Mononuclear cell (primary cell): ENCODE measurements at regions not wholly inside any gene's neighbourhood (a gene's known extent, or its start where the extent isn't known, plus 50 kb on each side); places are given as distances from the start of the nearest gene placed in this dataset.

Experiments used
- H3K27me3 ChIP-seq: 2 replicates; pipeline ENCODE4 v1.6.0; 2011; ENCODE audit warnings: low read length, control low read depth; ENCODE audit not compliant: insufficient read depth
- H3K4me1 ChIP-seq: 2 replicates; pipeline ENCODE4 v1.5.1; 2011; ENCODE audit warnings: mild to moderate bottlenecking, low read length, control low read depth; ENCODE audit not compliant: insufficient read depth
- H3K4me3 ChIP-seq: 2 replicates; pipeline ENCODE4 v1.5.1; 2011; ENCODE audit warnings: mild to moderate bottlenecking, low read length, moderate library complexity
- H3K9me3 ChIP-seq: 2 replicates; pipeline ENCODE4 v1.5.1; 2011; ENCODE audit warnings: low read depth, mild to moderate bottlenecking, control low read depth, low read length

DNA sequence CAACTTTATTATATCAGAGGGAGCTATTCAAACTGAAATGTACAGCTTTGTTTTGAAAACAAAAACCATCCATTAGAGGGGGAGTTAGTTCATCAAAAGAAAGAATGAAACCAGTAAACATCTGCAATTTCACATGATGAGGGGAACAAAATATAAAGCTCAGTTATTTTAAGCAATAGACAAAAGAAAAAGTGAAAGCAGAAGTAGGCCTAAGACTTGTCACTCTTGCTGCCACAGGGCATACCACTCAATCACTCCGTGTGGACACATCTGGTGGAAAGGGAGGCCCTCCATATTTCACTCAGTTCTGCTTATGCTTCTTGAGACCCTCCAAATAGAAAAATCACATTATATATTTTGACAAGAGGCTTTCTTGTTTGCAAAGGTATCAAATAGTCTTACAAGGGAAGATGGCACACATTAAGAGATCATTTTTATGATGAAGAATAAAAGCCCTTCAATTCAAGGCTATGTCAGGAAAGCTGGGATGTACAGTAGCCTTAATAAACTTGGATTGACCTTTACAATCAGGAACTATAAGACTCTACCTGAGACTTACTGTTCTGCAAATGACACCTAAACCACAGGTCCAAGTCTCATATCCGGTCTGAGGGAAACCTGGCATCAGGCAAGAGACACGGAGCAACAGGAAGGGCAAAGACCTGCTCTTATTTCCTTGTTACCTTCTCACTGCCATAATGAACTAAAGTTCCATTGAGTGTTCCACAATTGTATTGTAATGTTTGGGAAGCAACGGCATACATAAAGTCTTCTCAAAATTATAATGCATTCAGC, 222.5 kb upstream of the GRIP1 start:
- Histone ChIP-seq H3K9me3 (no peaks in the 10 kb centered on the region), H3K4me3 (no peak overlapping the region), H3K27me3 (no peaks in the 10 kb centered on the region), H3K4me1 (peaks cover 10% of the 10 kb centered on the region)

DNA sequence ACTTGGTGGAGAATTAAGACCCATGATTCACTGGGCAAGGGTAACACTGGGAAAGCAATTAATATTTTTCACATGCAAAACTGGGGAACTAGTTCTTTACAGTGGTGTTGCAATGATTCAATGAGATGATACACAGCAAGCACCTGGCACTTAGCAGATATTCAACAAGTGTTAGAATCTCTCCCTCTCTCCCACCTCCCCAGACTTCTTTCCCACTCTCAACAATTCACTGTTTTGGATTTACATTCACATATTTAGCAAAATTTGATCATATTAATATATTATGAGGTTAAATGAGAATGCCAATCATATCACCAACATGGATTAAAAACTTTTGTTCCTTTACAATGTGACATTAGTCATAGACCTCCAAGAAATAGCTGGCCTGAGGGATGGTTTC, 223.1 kb upstream of the GRIP1 start:
- peaks cover 10% of the 10 kb centered on the region for H3K4me1 ChIP-seq
- no peaks in the 10 kb centered on the region for H3K9me3 ChIP-seq
- H3K27me3 ChIP-seq: no peaks in the 10 kb centered on the region
- no peak overlapping the region for H3K4me3 ChIP-seq

DNA sequence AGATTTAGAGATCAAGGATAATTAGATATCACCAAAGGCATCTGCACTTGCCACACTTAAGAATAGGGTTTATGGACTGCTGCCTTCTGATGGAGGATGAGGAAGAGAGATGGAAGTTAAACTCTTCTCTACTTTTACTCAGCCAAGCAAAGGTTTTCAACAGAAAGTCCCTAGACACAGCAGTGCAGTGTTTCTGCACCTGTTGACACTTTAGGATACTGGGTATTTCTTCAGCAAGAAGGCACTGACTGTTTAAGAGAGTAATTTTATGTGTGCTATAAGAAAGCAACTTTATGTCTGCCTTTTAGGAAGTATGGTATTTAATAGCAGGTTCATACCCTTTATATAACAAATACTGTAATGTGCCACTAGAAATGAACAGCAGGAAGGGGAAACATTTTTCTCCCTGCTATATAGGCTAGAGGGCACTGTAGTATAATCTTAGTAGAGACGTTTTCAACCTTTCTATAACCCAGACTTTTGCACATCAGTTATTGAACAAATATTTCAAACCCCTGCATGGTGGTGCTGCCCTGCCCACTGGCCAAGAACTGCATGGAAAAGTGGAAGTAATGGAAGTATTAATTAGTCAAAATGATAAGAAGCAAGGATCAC, 225.0 kb upstream of the GRIP1 start:
- Histone ChIP-seq H3K9me3 (no peaks in the 10 kb centered on the region), H3K27me3 (no peaks in the 10 kb centered on the region), H3K4me3 (no peak overlapping the region), H3K4me1 (peaks cover 10% of the 10 kb centered on the region)

DNA sequence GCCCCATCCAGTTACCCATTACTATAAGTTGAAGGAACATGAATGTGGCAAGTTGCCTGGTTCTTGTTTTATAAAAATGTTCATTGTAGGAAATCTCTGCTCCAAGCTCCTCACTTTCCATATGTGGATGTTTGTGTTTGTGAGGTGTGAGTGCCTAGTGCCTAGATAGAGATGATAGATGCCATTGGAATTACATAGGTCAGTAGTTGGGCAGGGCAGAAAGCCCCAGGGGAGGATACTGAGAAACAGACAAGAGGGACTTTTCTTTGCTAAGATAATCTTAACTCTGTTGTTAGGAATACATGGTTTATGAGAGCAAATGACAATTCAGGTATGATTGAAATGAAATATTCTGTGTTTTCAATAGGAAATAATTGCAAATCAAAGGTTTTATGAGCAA, 226.3 kb upstream of the GRIP1 start:
- Histone ChIP-seq H3K4me3 (no peak overlapping the region), H3K4me1 (peaks cover 10% of the 10 kb centered on the region)

DNA sequence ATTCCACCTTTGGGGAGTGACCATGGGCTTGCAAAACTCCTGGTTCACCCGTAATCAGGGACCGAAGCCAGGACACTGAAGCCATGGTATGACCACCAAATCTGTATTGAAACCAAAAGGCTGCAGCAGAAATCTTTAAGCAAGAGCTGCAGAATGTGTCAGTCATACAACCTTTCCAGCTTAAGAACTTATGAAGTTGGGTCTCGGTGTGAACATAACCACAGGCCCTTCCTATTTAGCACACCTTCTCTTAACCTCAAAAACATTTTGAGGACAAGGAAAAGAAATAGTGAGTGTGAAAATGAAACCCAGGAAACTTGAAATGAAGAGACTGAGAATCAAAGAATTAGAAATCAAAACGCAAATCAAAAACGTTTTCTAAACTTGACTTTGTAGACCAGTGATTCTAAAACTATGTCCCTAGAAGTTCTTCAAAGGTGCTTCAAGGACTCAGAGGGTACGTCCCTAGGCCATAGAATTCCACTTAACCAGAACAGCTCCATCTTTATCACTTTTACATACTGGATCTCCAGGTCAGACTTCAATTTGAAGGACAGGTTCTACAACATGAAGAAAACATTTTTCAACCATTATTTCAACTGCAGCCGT, 231.6 kb upstream of the GRIP1 start:
- Histone ChIP-seq H3K4me3 (no peak overlapping the region), H3K27me3 (no peaks in the 10 kb centered on the region), H3K4me1 (no peaks in the 10 kb centered on the region), H3K9me3 (no peaks in the 10 kb centered on the region)

More for the DNA sequence above, 226.3 kb upstream of the GRIP1 start:
- H3K27me3 ChIP-seq: no peaks in the 10 kb centered on the region
- no peaks in the 10 kb centered on the region for H3K9me3 ChIP-seq

DNA sequence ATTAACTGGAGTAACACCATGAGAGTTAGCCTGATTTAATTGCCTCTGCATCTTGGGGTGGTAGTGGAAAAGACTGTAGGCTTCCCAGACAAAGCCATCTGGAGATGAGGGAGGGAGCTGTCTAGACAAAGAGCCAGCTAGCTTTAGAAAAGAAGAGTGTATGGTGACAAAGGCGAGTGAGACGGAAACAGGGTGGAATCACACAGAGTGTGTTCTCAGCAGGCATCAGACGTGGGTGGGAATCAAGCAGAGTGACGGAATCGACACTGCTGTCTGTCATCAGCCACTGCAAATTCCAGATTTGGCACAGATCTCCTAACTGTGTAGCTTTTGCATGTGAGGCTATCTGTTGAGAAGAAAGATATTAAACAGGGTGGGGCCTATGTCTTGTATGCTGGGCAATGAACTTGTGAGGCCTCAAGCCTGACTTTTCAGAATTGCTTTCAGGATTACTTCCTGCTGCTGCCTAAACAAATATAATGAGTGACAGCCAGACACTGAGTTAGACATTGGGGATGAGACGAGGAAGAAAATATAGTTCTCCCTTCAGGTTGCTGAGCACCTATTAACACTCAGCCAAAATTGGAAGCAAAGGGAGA, 236.5 kb upstream of the GRIP1 start:
- Histone ChIP-seq H3K27me3 (no peaks in the 10 kb centered on the region), H3K4me1 (no peaks in the 10 kb centered on the region), H3K4me3 (no peak overlapping the region), H3K9me3 (no peaks in the 10 kb centered on the region)

DNA sequence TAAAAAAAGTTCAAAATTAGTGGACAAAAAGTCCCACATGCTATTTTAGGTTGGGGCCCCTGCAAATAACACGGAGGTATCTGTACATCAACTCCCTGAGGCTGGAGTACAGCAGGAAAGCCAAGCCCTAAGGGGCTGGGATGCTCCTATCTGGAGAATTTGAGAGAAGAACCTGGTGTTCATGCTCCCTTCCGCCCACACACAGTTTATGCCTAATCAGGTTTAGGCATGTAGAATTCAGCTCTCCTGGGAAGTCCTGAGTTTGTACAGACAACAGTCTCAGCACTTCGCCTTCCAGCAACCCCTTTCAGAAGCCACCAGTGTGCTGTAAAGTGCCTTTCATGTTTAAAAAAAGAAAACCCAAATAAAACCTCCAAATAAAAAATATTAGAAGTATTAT, 237.3 kb upstream of the GRIP1 start:
- Histone ChIP-seq H3K9me3 (no peaks in the 10 kb centered on the region), H3K27me3 (no peaks in the 10 kb centered on the region), H3K4me1 (no peaks in the 10 kb centered on the region), H3K4me3 (no peak overlapping the region)

DNA sequence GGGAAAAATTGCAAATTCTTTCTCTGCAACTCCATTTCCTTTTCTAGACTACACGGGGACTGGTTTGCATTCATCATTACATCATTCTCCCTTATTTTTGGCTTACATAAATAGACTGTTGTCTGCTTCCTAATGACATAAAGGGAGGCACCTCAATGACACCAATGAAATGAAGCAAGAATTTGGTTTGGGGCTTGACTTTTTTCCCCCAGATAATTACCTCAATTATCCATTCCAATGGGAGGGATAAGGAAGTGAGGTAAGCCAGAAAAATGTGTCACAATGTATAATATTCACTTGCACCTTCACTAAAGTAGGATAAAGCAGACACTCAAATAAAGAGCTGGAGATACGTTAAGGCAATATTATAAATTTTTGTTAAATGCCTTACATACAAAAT, 240.6 kb upstream of the GRIP1 start:
- H3K4me3 ChIP-seq: no peak overlapping the region
- H3K27me3 ChIP-seq: no peaks in the 10 kb centered on the region
- no peaks in the 10 kb centered on the region for H3K9me3 ChIP-seq
- H3K4me1 ChIP-seq: no peaks in the 10 kb centered on the region

DNA sequence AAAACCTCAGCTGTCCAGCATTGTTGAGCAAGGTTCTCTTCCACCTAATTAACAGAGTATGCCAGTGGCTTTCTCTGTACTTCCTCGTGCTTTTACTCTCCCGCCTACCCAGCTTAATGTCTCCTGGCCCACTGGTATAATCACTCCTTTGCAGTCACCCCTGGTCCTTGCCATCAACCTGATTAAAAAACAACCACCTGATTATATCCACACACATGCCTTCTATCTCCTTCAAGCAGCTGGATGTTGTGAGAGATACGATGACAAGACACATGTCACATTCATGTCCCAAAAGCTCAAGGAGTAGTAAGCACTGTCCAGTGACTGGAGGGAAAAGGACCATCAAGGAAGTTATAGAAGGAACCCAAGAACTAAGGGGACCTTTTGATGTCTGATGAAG, 241.3 kb upstream of the GRIP1 start:
- H3K4me1 ChIP-seq: no peaks in the 10 kb centered on the region
- no peak overlapping the region for H3K4me3 ChIP-seq
- H3K9me3 ChIP-seq: no peaks in the 10 kb centered on the region
- H3K27me3 ChIP-seq: no peaks in the 10 kb centered on the region

DNA sequence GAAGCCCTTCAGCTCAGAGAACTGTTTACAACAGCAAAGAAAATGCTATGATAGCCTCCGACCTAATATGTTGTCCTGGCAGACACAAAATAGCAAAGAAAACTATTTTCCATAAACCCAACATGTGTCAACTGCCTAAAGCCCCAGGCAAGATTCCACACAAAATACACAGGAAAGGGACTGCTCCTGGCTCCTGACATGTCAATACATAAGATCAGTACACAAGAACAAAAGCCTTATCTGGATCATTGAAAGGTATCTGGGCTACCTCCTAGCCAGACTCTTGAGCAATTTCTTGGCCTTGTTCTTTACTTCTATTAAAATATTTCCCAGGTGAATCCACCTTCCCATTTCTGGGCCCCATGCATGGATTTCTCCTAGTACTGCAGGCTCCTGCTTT, 242.3 kb upstream of the GRIP1 start:
- H3K4me1 ChIP-seq: no peaks in the 10 kb centered on the region
- H3K27me3 ChIP-seq: no peaks in the 10 kb centered on the region

DNA sequence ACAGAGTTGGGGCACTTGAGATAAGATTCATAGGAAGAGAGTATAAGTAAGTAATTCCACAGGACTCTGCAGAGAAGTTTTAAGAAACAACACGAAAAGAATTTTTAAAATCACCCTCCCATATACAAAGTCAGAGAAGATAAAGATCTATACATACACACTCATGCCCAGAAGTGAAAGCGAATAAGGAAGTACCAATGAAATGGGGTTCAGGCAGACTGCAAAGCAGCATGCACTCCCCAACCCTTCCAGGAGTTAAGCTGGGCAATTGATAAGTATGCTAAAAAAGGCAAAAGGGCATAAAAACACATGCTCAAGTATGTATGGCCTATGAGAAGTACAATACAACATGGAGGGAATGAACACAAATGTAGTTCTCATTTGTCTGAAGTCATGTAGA, 246.2 kb upstream of the GRIP1 start:
- no peaks in the 10 kb centered on the region for H3K4me1 ChIP-seq
- H3K9me3 ChIP-seq: no peaks in the 10 kb centered on the region
- H3K27me3 ChIP-seq: no peaks in the 10 kb centered on the region
- H3K4me3 ChIP-seq: no peak overlapping the region

More for the DNA sequence above, 242.3 kb upstream of the GRIP1 start:
- no peak overlapping the region for H3K4me3 ChIP-seq
- H3K9me3 ChIP-seq: no peaks in the 10 kb centered on the region

DNA sequence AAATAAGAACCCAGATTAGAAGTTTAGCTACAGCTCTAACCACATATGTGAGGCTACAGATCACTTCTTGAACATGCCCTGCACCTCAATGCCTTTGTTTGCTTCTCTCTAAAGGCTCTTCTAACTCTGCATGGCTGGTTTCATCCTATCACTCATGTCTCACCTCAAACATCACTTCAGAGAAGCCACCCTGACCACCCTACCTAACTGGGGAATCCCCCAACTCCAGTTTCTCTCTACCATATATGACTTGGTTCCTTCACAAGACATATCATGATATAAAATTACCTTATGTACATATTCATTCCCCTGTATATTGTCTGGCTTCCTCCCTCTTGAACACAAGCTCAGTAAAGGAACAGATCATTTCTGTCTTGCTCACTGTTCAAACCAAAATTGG, 250.2 kb upstream of the GRIP1 start:
- Histone ChIP-seq H3K4me1 (no peaks in the 10 kb centered on the region), H3K4me3 (no peak overlapping the region), H3K27me3 (no peaks in the 10 kb centered on the region), H3K9me3 (no peaks in the 10 kb centered on the region)

DNA sequence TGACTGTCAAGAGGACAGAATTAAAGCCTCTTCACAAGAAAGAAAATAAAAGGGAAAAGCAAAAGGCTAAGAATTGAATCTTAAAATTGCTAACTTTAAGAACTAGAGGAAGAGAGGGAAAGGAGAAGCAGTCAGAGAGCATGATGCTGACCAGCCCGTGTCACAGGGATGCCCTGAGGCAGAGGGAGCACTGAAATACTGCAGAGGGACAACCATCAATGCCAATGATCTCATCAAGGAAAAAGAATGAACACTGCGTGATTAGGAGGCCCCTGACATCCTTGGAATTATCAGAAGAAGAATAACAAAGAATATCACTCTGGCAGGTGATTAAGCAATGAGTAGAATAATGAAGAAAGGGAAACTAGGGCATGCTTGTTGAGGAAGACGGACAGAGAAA, 252.2 kb upstream of the GRIP1 start:
- Histone ChIP-seq H3K27me3 (no peaks in the 10 kb centered on the region), H3K4me3 (no peak overlapping the region), H3K4me1 (no peaks in the 10 kb centered on the region), H3K9me3 (no peaks in the 10 kb centered on the region)

DNA sequence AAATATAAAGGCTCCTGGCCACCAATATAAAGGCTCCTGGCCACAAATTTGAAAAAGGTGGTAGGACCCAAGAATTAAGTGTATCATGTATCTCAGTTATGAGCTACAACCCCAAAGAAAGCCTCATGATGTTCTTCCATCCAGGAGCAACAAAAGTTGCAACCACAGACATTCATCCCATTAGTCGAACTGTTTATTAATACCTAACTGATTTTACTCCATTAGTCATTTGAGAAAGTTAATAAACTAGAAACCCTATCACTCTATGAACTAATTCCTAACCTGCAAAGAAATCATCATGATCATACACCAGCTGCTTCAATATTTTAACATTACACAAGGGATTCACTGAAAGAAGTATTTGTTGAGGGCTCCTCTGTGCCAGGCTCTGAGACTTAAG, 253.2 kb upstream of the GRIP1 start:
- Histone ChIP-seq H3K9me3 (no peaks in the 10 kb centered on the region), H3K4me3 (no peak overlapping the region), H3K4me1 (no peaks in the 10 kb centered on the region), H3K27me3 (no peaks in the 10 kb centered on the region)

DNA sequence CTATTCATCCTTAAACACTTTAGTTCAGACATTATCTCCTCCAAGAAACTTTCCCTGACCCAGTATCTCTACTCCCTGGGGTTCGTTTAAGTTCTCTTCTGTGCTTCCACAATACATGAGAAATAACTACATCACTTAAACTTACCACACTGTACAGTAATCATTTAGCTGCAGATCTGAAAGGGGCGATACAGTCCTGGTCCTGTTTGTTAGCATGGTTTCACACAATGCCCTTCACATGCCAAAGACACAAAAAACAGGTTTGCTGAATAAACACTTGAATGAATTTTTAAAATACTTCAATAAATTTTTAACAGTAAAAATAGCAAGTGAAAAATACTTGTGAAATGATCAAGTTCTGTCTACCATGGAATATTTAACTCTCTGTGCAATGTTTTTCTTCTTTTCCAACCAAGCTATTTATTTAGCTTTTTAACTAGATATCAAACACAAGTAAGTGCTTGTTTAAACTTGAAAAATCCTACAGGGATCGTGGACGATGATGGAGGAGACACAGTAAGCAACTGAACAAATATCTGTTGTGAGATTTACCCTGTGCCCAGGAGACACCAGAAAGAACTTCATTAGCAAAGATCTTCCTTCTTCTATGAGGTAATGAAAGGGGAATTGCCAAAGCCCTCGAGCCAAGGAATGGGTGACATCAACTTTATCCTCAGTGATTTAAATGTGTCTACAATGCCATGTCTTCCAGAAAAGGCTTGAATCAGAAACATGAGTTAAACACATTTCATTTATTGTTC, 255.6 kb upstream of the GRIP1 start:
- H3K4me3 ChIP-seq: no peak overlapping the region

More for the DNA sequence above, 255.6 kb upstream of the GRIP1 start:
- H3K27me3 ChIP-seq: no peaks in the 10 kb centered on the region
- no peaks in the 10 kb centered on the region for H3K4me1 ChIP-seq
- no peaks in the 10 kb centered on the region for H3K9me3 ChIP-seq
